ENCODE measurements at regions not wholly inside any gene's neighbourhood (a gene's known extent, or its start where the extent isn't known, plus 50 kb on each side); places are given as distances from the start of the nearest gene placed in this dataset.

DNA sequence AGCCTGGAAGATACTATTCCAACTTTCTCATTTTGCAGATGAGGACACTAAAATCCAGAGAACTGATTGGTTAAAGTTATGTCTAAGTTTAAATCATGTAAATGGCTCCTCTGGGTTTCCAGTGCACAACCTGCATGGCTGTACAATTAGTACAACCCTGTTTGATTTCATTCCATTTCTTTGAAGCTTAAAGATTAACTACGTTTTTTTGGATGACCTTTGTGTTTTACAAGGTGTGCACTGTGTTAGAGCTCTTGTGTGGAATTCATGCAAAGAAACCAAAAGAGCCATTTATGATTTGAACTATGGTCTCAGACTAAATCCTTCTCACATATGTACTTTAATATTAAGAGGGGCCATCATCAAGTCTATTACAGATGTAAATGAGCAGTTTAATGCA lies 149.5 kb downstream of the TMEM168 start:
- Histone ChIP-seq H3K9ac (ENCODE audit: low read length) (no peak overlapping the region), H3K9me2 (replicated peaks; ENCODE audit: insufficient read depth, low read length) (no peaks in the 10 kb centered on the region), H3K79me2 (ENCODE audit: insufficient read depth, low read length) (no peaks in the 10 kb centered on the region), H3K36me3 (ENCODE audit: low read length) (no peaks in the 10 kb centered on the region), H3K27me3 (ENCODE audit: low read length) (no peaks in the 10 kb centered on the region), H3K4me2 (ENCODE audit: low read depth, low read length, poor library complexity, severe bottlenecking) (no peak overlapping the region), H3F3A (ENCODE audit: insufficient read depth) (no peaks in the 10 kb centered on the region), H3K9me3 (ENCODE audit: insufficient read depth, low read length) (no peaks in the 10 kb centered on the region), H4K20me1 (ENCODE audit: low read depth, low read length) (no peaks in the 10 kb centered on the region), H3K27ac (ENCODE audit: low read depth, low read length) (no peak overlapping the region), H2AFZ (ENCODE audit: low read depth, low read length, severe bottlenecking) (no peak overlapping the region), H3K4me3 (ENCODE audit: insufficient read depth, low read length, poor library complexity, severe bottlenecking) (no peak overlapping the region)
- TF ChIP-seq, protein P1, sequence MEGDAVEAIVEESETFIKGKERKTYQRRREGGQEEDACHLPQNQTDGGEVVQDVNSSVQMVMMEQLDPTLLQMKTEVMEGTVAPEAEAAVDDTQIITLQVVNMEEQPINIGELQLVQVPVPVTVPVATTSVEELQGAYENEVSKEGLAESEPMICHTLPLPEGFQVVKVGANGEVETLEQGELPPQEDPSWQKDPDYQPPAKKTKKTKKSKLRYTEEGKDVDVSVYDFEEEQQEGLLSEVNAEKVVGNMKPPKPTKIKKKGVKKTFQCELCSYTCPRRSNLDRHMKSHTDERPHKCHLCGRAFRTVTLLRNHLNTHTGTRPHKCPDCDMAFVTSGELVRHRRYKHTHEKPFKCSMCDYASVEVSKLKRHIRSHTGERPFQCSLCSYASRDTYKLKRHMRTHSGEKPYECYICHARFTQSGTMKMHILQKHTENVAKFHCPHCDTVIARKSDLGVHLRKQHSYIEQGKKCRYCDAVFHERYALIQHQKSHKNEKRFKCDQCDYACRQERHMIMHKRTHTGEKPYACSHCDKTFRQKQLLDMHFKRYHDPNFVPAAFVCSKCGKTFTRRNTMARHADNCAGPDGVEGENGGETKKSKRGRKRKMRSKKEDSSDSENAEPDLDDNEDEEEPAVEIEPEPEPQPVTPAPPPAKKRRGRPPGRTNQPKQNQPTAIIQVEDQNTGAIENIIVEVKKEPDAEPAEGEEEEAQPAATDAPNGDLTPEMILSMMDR (IDR thresholded peaks at IDR 0.05; ENCODE audit: insufficient read depth, low read length, poor library complexity, severe bottlenecking), result no peak
- no peak for TF ChIP-seq EZH2phosphoT487 (conservative IDR thresholded peaks at IDR 0.05; ENCODE audit: low read length)

- H2AFZ ChIP-seq (ENCODE audit: low read depth, low read length, severe bottlenecking), result no peak overlapping the region
- H4K20me1 ChIP-seq (ENCODE audit: low read depth, low read length), result no peaks in the 10 kb centered on the region
- H3K27me3 ChIP-seq (ENCODE audit: low read length), result no peaks in the 10 kb centered on the region
- no peak overlapping the region for H3K4me2 ChIP-seq (ENCODE audit: low read depth, low read length, poor library complexity, severe bottlenecking)
- H3K9ac ChIP-seq (ENCODE audit: low read length), result no peak overlapping the region
- TF ChIP-seq, protein P1 (IDR thresholded peaks at IDR 0.05; ENCODE audit: insufficient read depth, low read length, poor library complexity, severe bottlenecking), result no peak
- no peak overlapping the region for H3K4me3 ChIP-seq (ENCODE audit: insufficient read depth, low read length, poor library complexity, severe bottlenecking)
- H3K9me3 ChIP-seq (ENCODE audit: insufficient read depth, low read length), result no peaks in the 10 kb centered on the region
- H3K79me2 ChIP-seq (ENCODE audit: insufficient read depth, low read length), result no peaks in the 10 kb centered on the region
- H3F3A ChIP-seq (ENCODE audit: insufficient read depth), result no peaks in the 10 kb centered on the region
- H3K27ac ChIP-seq (ENCODE audit: low read depth, low read length), result no peak overlapping the region
- H3K36me3 ChIP-seq (ENCODE audit: low read length), result no peaks in the 10 kb centered on the region
- no peaks in the 10 kb centered on the region for H3K9me2 ChIP-seq (replicated peaks; ENCODE audit: insufficient read depth, low read length)
Measured at GRCh38 chr7:112646783-112647182, 143.4 kb downstream of the TMEM168 start.

DNA sequence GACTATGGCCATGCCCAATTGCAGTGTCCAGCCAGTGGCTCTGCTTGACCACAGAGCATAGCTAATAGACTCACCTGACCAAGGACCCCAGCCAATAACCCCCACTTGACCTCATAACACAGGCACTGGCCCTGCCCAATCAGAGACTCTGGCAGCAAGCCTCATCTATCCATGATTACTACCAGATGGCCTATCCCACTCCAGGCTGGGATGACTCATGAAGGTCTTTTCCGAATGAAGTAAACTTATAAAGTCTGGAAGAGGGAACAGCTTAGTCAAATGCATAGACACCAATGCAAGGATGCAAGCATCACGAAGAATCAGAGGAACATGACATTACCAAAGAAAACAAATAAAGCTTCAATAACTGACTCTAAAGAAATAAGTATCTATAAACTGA lies 141.4 kb downstream of the TMEM168 start:
- Histone ChIP-seq H3F3A (ENCODE audit: insufficient read depth) (no peaks in the 10 kb centered on the region), H3K9me3 (ENCODE audit: insufficient read depth, low read length) (no peaks in the 10 kb centered on the region), H3K4me2 (ENCODE audit: low read depth, low read length, poor library complexity, severe bottlenecking) (no peak overlapping the region), H3K4me3 (ENCODE audit: insufficient read depth, low read length, poor library complexity, severe bottlenecking) (no peak overlapping the region), H3K9ac (ENCODE audit: low read length) (no peak overlapping the region), H3K27me3 (ENCODE audit: low read length) (no peaks in the 10 kb centered on the region), H3K36me3 (ENCODE audit: low read length) (no peaks in the 10 kb centered on the region), H4K20me1 (ENCODE audit: low read depth, low read length) (no peaks in the 10 kb centered on the region), H2AFZ (ENCODE audit: low read depth, low read length, severe bottlenecking) (no peak overlapping the region), H3K27ac (ENCODE audit: low read depth, low read length) (no peak overlapping the region), H3K9me2 (replicated peaks; ENCODE audit: insufficient read depth, low read length) (no peaks in the 10 kb centered on the region), H3K79me2 (ENCODE audit: insufficient read depth, low read length) (no peaks in the 10 kb centered on the region)
- no peak for TF ChIP-seq EZH2phosphoT487 (conservative IDR thresholded peaks at IDR 0.05; ENCODE audit: low read length)
- TF ChIP-seq, protein P1 (IDR thresholded peaks at IDR 0.05; ENCODE audit: insufficient read depth, low read length, poor library complexity, severe bottlenecking), result no peak

DNA sequence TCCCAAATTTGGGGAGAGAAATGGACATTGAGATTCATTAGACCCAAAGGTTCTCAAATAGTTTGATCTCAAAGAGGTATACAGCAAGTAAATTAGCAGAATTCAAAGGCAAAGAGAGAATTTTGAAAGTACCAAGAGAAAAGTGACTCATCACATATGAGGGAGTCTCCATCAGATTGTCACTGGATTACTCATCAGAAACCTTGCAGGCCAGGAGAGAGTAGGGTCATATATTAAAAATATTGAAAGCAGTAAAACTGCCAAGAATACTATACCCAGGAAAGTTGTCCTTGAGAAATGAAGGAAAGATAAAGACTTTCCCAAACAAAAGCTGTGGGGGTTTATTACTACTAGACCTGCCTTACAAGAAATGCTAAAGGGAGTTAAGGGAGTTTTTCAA lies 140.6 kb downstream of the TMEM168 start:
- Histone ChIP-seq H3K36me3 (ENCODE audit: low read length) (no peaks in the 10 kb centered on the region), H3K4me3 (ENCODE audit: insufficient read depth, low read length, poor library complexity, severe bottlenecking) (no peak overlapping the region), H3K9me3 (ENCODE audit: insufficient read depth, low read length) (no peaks in the 10 kb centered on the region), H3K27me3 (ENCODE audit: low read length) (no peaks in the 10 kb centered on the region), H3K27ac (ENCODE audit: low read depth, low read length) (no peak overlapping the region), H2AFZ (ENCODE audit: low read depth, low read length, severe bottlenecking) (no peak overlapping the region), H3K4me2 (ENCODE audit: low read depth, low read length, poor library complexity, severe bottlenecking) (no peak overlapping the region), H3F3A (ENCODE audit: insufficient read depth) (no peaks in the 10 kb centered on the region), H3K9me2 (replicated peaks; ENCODE audit: insufficient read depth, low read length) (no peaks in the 10 kb centered on the region), H4K20me1 (ENCODE audit: low read depth, low read length) (no peaks in the 10 kb centered on the region), H3K9ac (ENCODE audit: low read length) (no peak overlapping the region), H3K79me2 (ENCODE audit: insufficient read depth, low read length) (no peaks in the 10 kb centered on the region)
- no peak for TF ChIP-seq EZH2phosphoT487 (conservative IDR thresholded peaks at IDR 0.05; ENCODE audit: low read length)
- TF ChIP-seq, protein P1 (IDR thresholded peaks at IDR 0.05; ENCODE audit: insufficient read depth, low read length, poor library complexity, severe bottlenecking), result no peak

Measured in SU-DHL-6 (cell line).